HEK293T (cell line): ENCODE measurements at regions not wholly inside any gene's neighbourhood (a gene's known extent, or its start where the extent isn't known, plus 50 kb on each side); places are given as distances from the start of the nearest gene placed in this dataset.

Source experiments
- CTBP1 ChIP-seq: fragments of 450-650 bp; IDR thresholded peaks from 2 replicates; pipeline ENCODE4 v1.6.1; 2016; ENCODE audit warnings: borderline replicate concordance
- FOXM1 ChIP-seq: fragments of 450-650 bp; IDR thresholded peaks from 2 replicates; pipeline ENCODE4 v1.6.1; 2017; ENCODE audit warnings: mild to moderate bottlenecking, borderline replicate concordance
- PKNOX1 ChIP-seq: fragments of 450-650 bp; IDR thresholded peaks from 2 replicates; pipeline ENCODE4 v1.6.1; 2016
- SP1 ChIP-seq: fragments of 450-650 bp; IDR thresholded peaks from 2 replicates; pipeline ENCODE4 v1.6.1; 2017
- TARDBP ChIP-seq: fragments of 450-650 bp; IDR thresholded peaks from 2 replicates; pipeline ENCODE4 v1.6.1; 2016

DNA sequence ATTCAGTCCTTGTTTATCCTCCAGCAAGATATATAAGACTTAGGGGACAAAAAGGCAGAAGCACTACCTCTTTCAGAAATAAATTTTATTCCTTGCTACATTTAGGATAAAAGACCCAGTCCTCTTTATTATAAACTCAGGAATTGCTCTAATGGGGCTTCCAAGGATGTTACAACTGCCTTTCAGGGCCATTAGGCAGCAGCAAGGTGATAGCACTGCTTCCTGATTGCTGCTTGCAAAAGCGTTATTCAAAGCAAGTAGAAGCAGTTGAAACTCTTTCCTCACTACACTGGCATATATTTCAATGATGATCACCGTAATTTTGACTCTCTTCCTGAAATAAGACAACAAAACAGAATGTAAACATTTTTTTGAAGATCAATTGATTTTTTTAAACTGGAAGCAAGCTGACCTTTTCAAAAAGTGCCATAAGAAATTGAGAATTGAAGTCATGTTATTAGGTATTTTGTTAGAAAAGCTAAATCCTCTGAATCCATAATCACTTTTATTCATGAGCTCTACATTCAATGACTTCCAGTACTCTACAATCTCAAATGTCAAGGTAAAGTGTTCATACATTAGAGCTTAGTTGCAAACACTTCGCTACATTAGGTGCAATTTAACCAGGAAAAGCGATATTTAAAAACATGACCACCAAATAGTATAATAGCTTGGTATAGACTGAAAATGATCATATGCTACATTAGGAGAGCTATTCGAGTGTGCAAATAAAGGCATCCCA lies 233.4 kb upstream of the SYT10 start:
- TF ChIP-seq SP1: no peak
- TF ChIP-seq TARDBP: no peak
- TF ChIP-seq FOXM1: no peak
- no peak for TF ChIP-seq CTBP1
- no peak for TF ChIP-seq PKNOX1
